ENCODE measurements at regions not wholly inside any gene's neighbourhood (a gene's known extent, or its start where the extent isn't known, plus 50 kb on each side); places are given as distances from the start of the nearest gene placed in this dataset.
"Not testable (repeated sequence)": the region's sequence is repeated elsewhere in the genome, so short reads cannot be mapped to it uniquely, and the experiment has no call there.

GRCh38 chr11:98701541-98701940, 319.2 kb upstream of the CNTN5 start:
- no peak for DNase-seq (ENCODE audit: low spot score)

- DNase-seq (ENCODE audit: low spot score) = no peak
These were observed 316.8 kb upstream of the CNTN5 start for GRCh38 chr11:98703779-98704556.

DNA sequence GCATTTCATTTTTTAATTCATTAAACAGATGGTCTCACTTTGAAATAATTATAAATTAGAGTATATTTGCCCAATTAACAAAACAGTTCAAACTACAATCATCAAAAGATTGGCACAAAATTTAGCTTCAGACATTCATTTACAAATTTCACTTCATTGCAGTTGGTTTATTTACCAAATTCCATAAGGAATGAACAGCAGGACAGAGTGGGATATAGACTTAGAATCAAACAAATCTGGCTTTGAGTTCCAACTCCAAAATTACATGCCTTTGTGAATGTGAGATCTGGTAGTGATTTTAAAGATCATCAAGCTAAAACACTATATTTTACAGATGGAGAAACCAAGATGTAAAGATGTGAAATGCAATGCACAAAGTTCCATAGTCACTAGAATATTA, 310.7 kb upstream of the CNTN5 start:
- DNase-seq (ENCODE audit: low spot score) = no peak

- DNase-seq (ENCODE audit: low spot score) = no peak
These were observed 309.8 kb upstream of the CNTN5 start for GRCh38 chr11:98710986-98711385.

GRCh38 chr11:98720951-98721350, 299.8 kb upstream of the CNTN5 start:
- no peak for DNase-seq (ENCODE audit: low spot score)

DNA sequence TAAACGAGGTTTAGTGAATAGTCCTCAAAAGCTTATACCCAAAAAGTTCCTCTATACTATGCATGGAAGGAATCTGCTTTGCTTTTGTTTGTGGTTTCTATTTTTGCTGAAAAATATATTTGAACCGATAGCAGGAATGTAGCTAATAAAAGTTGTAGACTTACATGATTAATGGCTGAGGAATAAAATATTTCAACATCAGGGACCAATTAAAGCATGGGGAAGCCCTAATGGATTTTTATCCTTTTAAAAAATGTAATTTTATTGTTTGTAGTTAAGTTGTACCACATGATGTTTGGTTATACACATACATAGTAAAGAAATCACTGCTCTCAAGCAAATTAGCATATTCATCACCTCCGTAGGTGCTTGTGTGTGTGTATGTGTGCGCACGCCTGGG, 295.3 kb upstream of the CNTN5 start:
- no peak for DNase-seq (ENCODE audit: low spot score)

GRCh38 chr11:98728421-98728820, 292.3 kb upstream of the CNTN5 start:
- no peak for DNase-seq (ENCODE audit: low spot score)

GRCh38 chr11:98729118-98729517, 291.6 kb upstream of the CNTN5 start:
- DNase-seq (ENCODE audit: low spot score) = no peak

DNA sequence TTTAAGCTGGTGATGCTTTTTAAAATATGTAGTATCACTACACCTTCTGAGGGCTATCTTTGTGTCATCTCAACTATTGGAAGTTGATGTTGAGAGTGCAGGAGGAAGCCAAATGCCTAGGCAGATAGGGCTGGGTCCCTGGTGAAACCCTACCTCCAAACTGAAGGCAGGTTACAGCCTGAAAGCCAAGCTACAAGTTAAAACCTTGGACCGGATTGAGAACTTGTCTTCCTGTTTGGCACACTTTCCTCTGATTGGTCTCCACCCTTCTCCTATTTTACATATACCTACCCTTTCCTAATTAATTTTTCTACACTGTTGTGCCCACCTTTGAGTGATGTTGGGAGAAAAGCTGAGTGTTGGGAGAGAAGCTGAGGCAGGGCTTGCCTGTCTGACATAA, 287.8 kb upstream of the CNTN5 start:
- DNase-seq (ENCODE audit: low spot score) = no peak

GRCh38 chr11:98733378-98733777, 287.4 kb upstream of the CNTN5 start:
- DNase-seq (ENCODE audit: low spot score) = not testable (repeated sequence)

- no peak for DNase-seq (ENCODE audit: low spot score)
These were observed 286.1 kb upstream of the CNTN5 start for GRCh38 chr11:98734686-98735085.

DNA sequence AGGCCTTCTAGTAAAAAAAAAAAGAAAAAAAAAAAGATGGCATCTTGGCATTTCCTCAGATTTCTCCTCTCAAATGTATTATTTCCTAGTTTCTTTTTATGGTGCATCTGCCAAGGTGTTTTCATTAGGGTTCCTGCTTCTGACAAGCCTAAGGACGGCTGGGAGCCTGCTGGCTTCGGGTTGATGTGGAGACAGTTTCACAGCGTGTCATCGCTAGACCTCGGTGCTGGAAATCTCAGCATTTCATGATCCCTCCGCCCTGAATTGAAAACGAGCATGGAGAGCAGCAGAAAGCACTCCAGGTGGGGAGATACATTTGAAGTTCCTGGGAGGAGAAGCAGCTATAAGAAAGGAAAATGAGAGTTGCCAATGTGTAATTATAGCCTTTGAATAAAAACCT, 283.9 kb upstream of the CNTN5 start:
- DNase-seq (ENCODE audit: low spot score) = peak; percentile 43

- DNase-seq (ENCODE audit: low spot score) = no peak
These were observed 280.4 kb upstream of the CNTN5 start for GRCh38 chr11:98740321-98740720.

- not testable (repeated sequence) for DNase-seq (ENCODE audit: low spot score)
These were observed 257.3 kb upstream of the CNTN5 start for GRCh38 chr11:98763446-98763845.

DNA sequence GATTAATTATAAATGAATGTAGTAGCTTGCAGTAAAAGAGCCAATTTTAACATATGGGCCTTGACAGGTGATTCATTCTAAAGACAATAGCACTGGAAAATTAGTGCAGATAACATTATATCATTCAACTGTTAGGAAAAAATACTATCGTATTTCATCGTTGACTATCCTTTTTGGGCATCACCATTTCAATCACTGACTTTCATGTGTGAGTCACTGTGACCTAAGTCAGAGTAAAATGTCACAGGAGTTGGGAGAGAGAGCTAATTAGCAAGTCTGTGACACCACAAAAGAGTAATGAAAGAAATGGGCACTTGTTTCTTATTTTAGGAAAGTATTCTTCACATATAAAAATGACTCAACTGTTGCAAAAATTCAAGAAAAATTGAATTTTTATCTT, 253.8 kb upstream of the CNTN5 start:
- DNase-seq (ENCODE audit: low spot score) = no peak

- not testable (repeated sequence) for DNase-seq (ENCODE audit: low spot score)
These were observed 250.7 kb upstream of the CNTN5 start for GRCh38 chr11:98770046-98770445.

DNA sequence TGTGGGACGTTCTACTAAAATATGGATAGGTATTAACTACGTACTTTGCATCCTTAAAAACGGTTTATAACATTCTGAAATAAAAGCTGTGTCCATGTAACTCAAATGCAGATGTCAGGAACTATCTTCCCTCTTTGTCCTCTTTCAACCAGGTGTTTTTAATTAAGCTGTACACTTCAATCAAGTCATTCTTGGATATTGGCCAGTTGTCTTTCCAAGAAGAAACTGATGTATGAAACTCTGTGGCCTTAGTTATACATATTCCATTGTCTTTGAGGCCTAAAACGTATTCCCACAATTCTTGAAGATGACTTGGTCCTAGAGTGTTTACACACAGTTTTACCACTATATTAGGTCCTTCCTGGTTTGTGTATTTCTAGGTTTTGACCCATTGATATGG, 249.0 kb upstream of the CNTN5 start:
- DNase-seq (ENCODE audit: low spot score) = no peak

GRCh38 chr11:98772893-98773292, 247.9 kb upstream of the CNTN5 start:
- DNase-seq (ENCODE audit: low spot score) = no peak

DNA sequence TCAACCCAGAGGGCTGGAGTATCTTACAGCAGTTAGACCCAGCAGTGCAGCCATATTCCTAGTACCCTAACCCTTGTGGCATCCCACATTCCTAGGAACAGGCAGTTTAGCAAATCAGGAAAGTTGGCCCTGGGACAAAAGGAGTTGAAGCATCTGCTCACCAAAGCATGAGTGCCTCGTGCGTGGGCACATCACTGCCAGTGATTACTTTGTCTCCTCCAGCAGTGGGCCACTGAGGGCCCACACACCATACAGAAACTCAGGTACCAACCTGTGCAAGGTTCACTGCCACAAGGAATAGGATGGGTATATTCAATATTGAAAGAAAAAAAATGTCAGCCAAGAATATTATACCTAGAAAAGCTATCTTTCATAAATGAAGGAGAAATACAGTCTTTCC, 227.5 kb upstream of the CNTN5 start:
- DNase-seq (ENCODE audit: low spot score) = no peak

- DNase-seq (ENCODE audit: low spot score) = no peak
These were observed 222.4 kb upstream of the CNTN5 start for GRCh38 chr11:98798333-98798732.

GRCh38 chr11:98800696-98801095, 220.1 kb upstream of the CNTN5 start:
- DNase-seq (ENCODE audit: low spot score) = no peak

- DNase-seq (ENCODE audit: low spot score) = no peak
These were observed 191.6 kb upstream of the CNTN5 start for GRCh38 chr11:98828986-98829708.

- DNase-seq (ENCODE audit: low spot score) = no peak
These were observed 190.8 kb upstream of the CNTN5 start for GRCh38 chr11:98829971-98830370.

- no peak for DNase-seq (ENCODE audit: low spot score)
These were observed 186.0 kb upstream of the CNTN5 start for GRCh38 chr11:98834776-98835175.

Measured in ecto neural progenitor cell (in vitro differentiated cells).